ENCODE measurements at regions not wholly inside any gene's neighbourhood (a gene's known extent, or its start where the extent isn't known, plus 50 kb on each side); places are given as distances from the start of the nearest gene placed in this dataset.

DNA sequence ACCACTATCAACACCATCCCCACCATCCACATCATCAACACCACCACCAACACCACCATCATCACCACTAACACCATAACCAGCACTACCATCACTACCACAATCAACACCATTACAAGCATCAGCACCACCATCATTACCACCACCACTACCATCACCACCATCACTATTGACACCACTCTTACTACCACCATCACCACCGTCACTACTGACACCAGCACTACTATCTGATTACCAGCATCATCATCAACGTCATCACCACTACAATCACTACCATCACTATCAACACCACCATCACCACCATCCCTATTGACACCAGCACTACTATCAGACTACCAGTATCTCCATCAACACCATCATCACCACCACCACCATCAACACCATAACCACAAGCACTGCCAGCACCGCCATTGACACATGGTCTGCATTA, 106.1 kb upstream of the RUNX3 start:
- WGBS, 2 donors: 85 to 86% methylated on average over 3 of the region's 3 CpGs
- Histone ChIP-seq H3K4me3 (no peak overlapping the region), H3K36me3 (replicated peaks in 1 of 2; ENCODE audit: insufficient read depth in 1 of 2, low read depth in 2 of 2) (no peaks in the 10 kb centered on the region), H3K27ac (no peak overlapping the region), H3K4me1 (peaks cover 10% of the 10 kb centered on the region), H3K9me3 (no peaks in the 10 kb centered on the region), H3K27me3 (no peaks in the 10 kb centered on the region)
- intact Hi-C loops (cut with DNase I): no loop called here
- DNase-seq (no peak), ATAC-seq (no peak)
- no peak for TF ChIP-seq POLR2A (IDR thresholded peaks at IDR 0.05)
- TF ChIP-seq, protein P1, sequence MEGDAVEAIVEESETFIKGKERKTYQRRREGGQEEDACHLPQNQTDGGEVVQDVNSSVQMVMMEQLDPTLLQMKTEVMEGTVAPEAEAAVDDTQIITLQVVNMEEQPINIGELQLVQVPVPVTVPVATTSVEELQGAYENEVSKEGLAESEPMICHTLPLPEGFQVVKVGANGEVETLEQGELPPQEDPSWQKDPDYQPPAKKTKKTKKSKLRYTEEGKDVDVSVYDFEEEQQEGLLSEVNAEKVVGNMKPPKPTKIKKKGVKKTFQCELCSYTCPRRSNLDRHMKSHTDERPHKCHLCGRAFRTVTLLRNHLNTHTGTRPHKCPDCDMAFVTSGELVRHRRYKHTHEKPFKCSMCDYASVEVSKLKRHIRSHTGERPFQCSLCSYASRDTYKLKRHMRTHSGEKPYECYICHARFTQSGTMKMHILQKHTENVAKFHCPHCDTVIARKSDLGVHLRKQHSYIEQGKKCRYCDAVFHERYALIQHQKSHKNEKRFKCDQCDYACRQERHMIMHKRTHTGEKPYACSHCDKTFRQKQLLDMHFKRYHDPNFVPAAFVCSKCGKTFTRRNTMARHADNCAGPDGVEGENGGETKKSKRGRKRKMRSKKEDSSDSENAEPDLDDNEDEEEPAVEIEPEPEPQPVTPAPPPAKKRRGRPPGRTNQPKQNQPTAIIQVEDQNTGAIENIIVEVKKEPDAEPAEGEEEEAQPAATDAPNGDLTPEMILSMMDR (IDR thresholded peaks at IDR 0.05): no peak

DNA sequence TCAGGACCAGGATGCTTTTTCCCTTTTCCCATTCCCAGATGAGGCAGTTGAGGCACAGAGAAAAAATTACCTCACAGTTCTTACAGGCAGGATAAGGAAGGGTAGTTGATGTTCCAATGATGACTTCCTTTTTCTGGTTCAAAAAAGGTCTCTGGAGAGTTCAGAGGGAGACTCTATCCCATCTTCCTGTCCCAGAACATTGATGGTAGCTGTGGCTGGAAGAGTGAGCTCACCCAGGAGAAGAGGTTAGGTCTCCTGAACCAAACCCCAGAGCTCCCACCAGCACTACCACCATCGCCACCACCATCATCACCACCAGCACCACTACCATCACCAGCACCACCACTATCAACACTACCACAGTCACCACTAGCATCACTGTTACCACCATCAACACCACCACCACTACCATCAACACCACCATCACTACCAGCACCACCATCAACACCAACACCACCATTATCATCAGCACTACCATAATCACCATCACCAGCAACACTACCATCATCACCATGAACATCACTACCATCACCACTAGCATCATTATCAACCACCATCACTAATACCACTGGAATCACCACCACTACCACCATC, 105.5 kb upstream of the RUNX3 start:
- DNase-seq: no peak
- Histone ChIP-seq H3K36me3 (replicated peaks in 1 of 2; ENCODE audit: insufficient read depth in 1 of 2, low read depth in 2 of 2) (no peaks in the 10 kb centered on the region), H3K4me3 (no peak overlapping the region), H3K9me3 (no peaks in the 10 kb centered on the region), H3K4me1 (peaks cover 9% of the 10 kb centered on the region), H3K27ac (no peak overlapping the region), H3K27me3 (no peaks in the 10 kb centered on the region)
- WGBS, 2 donors: 88 to 92% methylated on average over 1 of the region's 1 CpG
- no peak for ATAC-seq
- intact Hi-C loops (cut with DNase I): no loop called here
- TF ChIP-seq, protein P1 (IDR thresholded peaks at IDR 0.05): no peak
- no peak for TF ChIP-seq POLR2A (IDR thresholded peaks at IDR 0.05)

DNA sequence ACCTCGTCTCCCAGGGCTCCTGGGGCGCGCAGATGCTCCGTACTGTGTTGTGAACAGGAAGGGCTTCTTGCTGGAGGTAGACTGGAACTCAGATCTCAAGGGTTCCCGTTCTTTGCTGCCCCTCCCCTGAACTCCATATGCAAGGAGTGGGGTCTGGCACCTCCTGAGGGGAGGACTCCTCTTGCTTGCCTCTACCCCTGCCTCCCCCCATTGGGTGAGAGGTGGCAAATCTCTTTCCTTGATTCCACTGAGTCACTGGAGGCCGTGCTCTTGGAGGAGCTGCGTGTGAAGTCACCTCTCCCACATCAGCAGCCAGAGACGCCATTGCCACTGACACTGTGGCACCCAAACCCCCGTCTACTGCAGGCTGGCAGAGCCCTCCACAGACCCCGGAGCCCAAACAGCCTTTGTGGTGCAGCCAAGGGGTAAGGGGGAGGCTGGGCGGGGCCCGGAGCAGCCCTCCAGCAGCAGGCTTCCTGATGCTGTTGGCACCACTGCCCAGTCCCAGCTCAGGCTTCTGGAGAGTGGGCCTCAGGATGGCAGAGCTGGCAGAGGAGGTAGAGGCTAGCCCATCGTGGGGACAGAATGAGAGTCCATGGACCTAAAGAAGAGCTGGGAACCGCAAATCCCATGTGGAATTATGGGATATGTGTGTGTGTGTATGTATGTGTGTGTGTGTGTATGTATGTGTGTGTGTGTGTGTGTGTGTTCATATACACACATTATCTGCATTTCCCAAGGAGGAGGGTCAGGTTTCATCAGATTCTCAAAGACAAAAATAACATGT, 104.9 kb upstream of the RUNX3 start:
- no peak for DNase-seq
- WGBS, 2 donors: 73 to 82% methylated on average over 13 to 14 of the region's 14 CpGs

GRCh38 chr1:25033828-25034705, 104.0 kb upstream of the RUNX3 start:
- ATAC-seq (no peak), DNase-seq (peak in 3 of 4 donors; percentile 18 to 72 (median 28))
- Histone ChIP-seq H3K36me3 (replicated peaks in 1 of 2; ENCODE audit: insufficient read depth in 1 of 2, low read depth in 2 of 2) (no peaks in the 10 kb centered on the region), H3K4me3 (no peak overlapping the region), H3K27me3 (no peaks in the 10 kb centered on the region), H3K9me3 (no peaks in the 10 kb centered on the region), H3K27ac (peak overlapping the region in 1 of 4 donors; percentile 38), H3K4me1 (no peaks in the 10 kb centered on the region)
- WGBS, 2 donors: 64 to 82% methylated on average over 21 to 28 of the region's 28 CpGs
- TF ChIP-seq, protein P1 (IDR thresholded peaks at IDR 0.05): no peak
- peak in 1 of 3 donors; percentile 18 for TF ChIP-seq POLR2A (IDR thresholded peaks at IDR 0.05)
- intact Hi-C loops (cut with DNase I): no loop called here

More for the DNA sequence above, 104.9 kb upstream of the RUNX3 start:
- Histone ChIP-seq H3K27ac (no peak overlapping the region), H3K36me3 (replicated peaks in 1 of 2; ENCODE audit: insufficient read depth in 1 of 2, low read depth in 2 of 2) (no peaks in the 10 kb centered on the region), H3K9me3 (no peaks in the 10 kb centered on the region), H3K4me3 (no peak overlapping the region), H3K4me1 (peaks cover 2% of the 10 kb centered on the region), H3K27me3 (no peaks in the 10 kb centered on the region)
- no peak for ATAC-seq
- no peak for TF ChIP-seq POLR2A (IDR thresholded peaks at IDR 0.05)
- TF ChIP-seq, protein P1 (IDR thresholded peaks at IDR 0.05): no peak
- intact Hi-C loops (cut with DNase I): no loop called here
